Amniotic epithelial cell (primary cell): ENCODE measurements at regions not wholly inside any gene's neighbourhood (a gene's known extent, or its start where the extent isn't known, plus 50 kb on each side); places are given as distances from the start of the nearest gene placed in this dataset.

Experiments
- DNase-seq: peaks from one replicate; pipeline ENCODE4 v3.0.0-alpha.2; 2010; ENCODE audit warnings: low read depth

DNA sequence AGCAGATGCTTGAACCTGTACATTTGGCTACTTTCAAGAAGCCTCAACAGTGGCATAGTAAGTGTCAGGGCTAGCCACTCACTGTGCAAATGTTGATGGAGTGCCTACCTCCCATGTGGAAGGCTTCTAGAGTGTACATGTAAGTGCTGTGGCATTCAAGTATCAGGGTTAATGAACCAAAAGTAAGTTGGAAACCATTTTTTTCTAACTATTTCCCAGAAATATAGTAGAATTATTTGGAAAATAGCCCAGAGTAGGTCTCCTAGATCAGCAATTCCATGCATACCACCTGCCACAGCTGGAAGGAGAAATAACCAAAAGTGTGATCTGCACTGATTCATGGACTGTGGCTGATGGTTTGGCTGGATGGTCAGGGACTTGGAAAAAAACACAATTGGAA is 53.3 kb downstream of the FOXD1 start:
- DNase-seq = no peak

DNA sequence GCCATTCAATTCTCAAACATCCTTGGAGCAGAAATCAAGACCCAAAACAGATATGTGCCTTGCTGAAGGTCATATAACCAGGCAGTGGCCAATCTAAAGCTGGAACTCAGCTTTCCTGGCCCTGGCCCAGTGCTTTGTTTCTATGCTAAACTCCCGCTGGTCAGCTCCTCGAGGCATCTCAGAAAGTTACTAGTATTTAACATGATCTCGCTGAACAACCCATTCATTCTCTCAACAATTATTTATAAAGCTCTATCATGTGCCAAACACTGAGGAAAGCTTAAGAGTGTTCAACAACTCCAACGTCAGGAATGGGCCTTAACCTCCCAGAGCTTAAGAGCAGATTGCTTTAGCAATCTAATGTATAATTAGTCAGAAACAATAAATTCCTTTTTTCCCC is 54.0 kb downstream of the FOXD1 start:
- no peak for DNase-seq

DNA sequence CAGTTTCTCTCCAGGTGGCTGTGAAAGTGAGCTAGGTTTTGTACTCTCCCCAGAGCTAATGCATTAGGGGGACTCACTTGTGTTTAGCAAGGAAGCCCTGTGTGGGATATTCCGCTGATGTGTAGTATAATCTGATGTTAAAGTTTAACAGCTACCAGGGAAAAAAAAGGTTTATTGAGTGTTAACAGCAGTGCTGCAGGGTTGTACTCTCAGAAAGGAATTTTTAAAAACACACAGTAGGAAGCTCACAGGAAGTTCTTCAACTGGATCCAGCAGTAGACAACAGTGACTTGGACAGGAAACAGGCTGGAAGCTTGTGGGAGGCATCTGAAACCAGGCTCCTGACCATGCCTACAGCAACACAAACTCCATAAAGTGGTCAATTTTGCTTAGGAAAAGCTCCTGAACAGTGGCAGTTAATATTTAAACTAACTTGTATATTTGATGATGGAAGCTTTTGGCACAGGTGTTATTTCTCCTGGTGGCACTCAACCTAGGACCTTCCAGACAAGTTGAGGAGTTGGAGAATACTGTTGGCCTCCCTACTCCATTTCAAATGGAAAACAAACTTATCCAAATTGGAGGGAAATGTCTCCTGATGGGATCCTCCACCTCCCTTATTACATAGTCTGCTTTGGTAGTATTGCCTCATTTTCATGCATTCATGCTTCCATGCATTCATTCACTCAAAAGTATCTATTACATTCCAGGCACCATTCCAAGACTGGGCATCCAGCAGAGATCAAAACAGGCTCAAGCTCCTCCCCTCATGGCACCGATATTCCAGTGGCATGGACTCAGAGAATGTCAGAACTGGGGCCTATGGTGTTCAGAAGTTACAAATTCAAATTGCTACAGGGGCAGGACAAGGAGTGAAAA is 54.7 kb downstream of the FOXD1 start:
- no peak for DNase-seq

DNA sequence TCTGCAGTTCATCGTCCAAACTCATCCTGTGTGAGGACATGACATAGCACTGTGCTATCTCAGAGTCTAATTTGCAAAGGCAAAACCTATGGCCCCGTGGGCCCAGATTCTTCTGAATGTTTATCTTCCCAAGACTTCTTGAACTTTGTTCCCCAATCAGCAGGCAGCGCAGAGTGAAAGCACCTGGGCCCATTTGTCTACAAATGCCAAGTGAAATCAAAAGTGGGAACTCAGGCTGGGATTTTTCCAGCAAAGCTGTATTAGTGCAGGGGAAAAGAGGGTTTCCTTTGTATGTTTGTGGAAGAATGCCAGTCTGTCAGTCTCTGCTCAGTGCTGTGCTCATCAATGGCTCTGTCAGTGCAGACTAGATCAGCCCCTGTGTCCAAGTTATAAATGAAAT is 55.8 kb downstream of the FOXD1 start:
- DNase-seq = no peak

DNA sequence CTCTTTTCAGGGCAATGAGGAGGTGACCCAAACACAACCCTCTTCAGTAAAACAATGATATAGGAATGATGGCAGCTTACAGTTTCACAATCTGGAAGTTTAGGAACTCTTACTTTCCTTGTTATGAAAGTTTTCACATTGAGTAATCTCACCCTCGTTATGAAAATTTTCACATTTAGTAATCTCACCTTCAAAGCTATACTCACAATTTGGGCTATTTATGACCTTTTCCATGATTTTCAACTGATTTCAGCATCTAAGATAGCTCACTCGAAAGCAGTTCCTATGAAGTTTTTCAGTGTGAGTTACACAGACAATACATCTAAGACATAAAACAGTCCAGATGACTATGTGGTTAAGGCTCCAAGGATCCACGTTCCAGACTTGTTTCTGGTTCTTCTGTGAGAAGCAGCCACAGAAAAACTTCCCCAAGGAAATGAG is 57.1 kb downstream of the FOXD1 start:
- peak; percentile 91 for DNase-seq

DNA sequence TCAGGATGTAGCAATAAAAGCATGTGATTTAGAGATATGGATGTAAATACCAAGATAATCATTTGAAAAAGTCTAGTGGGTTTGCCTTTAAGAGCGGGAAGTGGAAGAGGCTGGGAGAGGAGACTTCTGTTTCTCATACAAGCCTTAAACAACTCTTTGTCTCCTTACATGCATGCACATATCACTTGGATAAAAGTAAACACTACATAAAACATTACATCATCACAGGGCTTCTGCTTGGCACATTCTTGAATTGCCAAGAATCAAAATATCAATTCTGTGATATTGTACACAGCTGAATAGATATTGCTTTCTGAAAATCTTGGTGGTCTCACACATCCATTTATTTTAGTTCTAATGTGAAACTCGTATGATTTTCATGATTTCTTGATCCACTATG is 57.6 kb downstream of the FOXD1 start:
- DNase-seq = peak; percentile 50

DNA sequence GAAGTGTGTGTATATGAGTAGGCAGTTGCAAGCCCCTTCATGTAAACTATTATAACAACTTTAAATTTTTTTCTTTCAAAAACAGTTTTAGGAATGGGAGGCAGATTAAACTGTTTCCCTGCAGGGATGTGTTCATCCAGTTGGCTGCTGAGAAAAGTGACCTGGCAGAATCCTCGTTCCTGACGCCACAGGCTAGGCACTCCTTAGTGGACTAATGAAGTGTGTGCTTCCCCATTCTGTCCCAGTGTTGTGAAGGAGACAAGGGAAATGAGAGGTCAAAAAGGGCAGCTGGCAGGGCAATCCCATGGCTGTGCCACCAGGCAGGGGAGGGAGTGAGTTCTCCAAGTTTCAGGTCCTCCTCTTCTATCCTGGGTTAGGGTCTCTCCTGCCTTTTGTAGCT is 59.8 kb downstream of the FOXD1 start:
- DNase-seq = no peak

DNA sequence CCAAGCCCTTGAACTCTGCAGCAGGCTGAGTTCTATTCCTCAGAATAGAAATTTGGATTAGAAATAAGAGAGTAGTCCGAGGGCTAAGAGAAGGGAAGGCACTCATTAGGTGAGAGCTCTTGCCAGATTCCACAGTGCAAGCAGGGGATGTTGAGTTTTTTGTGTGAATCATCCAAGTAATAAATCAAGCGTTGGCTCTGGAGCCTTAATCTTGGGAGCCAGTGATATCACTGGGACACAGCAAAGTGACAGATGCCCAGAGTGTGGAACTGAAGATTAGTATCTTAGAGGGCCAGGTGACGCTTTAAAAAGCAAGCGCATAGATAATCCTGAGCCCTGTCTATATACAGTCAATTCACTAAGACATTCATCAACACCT is 60.3 kb downstream of the FOXD1 start:
- peak; percentile 39 for DNase-seq

DNA sequence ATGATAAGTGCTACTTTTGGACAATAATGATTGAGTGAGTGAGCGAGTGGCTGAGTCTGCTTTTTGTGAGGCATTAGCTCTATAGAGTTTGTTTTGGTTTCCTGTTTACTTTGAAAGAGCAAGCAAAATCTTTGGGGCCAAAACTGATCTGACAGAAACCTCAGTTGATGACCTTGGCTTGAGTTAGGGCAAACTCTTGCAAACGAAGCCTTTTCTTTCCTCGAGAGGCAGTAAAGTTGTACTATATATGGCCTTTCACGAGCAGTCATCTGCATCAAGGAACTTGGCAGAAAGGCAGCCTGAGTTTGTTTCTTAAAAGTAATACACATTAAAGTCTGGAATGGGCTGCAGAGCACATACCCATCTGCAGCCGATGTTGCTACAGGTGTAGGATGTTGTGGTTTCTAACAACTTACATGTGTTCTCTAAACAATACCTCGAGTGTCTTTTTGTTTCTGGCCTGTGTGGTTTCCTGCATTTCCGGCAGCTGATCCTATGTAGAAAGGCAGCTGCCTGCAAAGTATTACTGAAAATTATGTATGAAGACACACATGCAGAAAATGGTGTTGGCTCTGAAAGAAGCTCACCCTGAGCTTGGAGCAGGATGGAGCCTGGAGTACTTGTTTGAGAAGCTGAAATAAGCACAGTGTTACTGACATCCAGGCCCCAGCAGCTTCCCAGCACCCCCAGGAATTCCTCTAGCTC is 60.8 kb downstream of the FOXD1 start:
- DNase-seq = no peak

DNA sequence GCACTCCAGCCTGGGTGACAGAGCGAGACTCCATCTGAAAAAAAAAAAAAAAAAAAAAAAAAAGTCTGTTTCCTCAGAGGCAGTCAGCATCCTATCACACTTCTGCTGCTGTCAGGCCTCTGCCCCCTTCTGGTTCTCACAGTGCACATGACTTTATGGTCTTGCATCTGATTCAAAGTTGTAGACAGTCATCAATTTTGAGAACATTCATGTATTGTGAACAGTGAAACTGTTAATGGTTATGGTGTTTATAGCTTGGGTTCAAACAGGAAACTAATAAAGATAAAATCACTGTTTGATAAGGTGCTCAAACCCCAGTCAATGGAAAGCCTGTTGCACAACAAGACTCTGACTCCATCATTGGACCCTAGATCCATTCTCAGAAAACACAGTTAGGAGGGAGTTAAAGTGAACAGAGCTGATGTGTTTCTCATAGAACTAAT is 61.4 kb downstream of the FOXD1 start:
- no peak for DNase-seq

DNA sequence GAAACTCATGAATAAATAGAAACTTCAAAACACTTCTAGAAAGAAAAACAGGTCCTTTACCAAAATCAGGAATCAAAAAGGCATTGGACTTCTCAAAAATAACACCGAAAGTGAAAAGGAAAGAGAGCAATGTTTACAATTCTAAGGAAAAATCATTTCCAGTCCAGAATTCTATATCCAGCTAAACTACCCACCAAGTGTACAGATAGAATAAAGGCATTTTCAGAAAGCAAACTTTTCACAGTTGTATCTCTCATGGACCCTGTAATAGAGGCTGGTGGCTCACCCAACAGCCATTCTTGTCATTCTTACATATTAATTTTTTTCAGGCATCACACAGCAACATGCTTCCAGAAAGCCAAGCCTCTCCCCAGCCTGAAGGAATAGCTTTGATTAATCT is 63.7 kb downstream of the FOXD1 start:
- no peak for DNase-seq

DNA sequence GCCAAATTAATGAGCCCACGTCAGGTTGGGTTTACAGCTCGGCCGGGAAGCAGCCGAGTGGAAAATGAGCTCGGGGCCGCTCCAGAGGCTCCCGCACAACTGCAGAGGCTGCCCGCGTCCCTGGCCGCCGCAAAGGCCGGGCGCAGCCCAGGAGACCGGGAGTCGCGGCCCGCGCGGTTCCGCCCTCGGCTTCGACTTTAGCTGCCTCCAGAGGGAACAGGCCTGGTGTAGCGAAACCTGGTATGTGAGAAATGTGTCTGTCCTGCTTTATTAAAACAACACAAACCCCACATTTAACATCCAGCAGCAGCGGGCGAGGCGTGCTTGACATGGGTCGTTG is 66.2 kb downstream of the FOXD1 start:
- no peak for DNase-seq

DNA sequence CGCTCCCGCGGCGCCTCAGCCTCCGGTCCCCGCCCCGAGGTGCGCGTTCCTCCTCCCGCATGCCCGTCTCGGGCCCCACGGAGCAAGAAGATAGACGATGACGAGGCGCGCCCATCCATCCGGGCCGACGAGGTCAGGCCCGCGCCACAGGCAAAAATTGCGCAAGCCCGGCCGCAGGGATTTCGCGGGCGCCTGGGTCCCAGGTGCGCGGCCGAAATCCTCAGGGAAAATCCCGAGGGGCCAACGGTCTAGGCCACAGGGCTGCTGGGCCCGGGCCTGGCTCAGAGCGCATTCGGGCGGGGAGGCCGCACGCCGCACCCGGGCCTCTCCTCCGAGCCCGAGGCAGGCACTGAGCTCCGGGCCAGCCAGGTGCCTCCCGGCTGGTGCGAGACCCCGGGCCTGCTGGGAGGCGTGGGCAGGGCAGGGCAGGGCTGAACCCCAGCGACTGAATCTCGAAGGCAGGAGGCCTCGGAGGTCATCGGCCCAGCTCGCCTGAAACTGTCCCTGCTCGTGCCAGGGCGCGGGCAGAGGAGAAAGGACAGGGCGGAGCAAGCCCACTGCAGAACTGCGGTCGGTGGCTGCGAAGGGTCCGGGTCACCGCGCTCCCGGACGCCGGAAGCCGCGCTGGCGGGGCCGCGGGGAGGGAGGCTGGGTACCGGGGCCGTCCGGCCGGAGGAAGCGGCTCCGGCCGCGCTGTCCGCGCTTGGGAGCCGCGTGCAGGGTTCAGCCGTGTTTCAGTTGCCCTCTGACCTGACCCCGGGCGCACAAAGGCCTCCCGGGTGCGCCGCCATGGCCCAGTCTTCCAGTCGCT is 66.8 kb downstream of the FOXD1 start:
- DNase-seq = no peak

DNA sequence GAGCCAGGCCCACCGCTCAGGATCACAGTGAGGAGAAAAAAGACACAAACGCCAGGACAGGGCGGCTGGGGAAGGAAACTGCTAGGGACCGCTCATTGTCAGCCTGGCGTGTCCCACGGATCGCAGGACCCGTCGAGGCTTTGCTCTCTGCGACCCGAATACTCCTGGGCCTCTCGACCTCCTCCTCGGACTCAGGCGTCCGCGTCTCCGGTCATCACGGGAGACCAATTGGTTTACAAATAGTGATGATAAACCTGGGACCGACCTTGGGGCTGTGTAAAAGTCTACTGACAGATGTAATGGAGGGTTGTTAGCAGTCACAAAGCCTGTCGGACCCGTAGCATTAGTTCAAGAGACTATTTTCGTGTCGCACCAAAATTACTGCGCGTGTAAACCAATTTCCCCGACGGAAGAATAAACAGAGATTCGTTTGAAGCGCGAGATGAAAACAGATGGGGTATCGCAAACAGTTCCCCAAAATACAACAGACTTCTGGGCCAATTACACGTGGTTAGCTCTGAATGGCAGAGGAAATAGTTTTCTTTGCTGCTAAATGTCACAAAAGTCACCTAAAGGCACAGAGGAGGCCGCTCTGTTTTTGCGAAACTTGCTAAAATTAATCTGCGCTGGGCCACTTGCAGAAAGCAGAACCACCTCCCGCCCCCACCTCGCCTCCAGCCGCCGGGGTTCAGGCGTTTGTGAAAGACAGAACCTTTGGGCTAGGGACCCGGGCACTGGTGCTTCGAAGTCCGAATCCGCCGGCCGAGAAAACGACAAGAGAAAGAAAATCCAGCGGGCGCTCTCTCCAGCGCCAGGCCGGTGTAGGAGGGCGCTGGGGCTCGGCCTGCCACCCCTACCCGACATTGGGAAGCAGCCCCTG is 67.6 kb downstream of the FOXD1 start:
- no peak for DNase-seq

DNA sequence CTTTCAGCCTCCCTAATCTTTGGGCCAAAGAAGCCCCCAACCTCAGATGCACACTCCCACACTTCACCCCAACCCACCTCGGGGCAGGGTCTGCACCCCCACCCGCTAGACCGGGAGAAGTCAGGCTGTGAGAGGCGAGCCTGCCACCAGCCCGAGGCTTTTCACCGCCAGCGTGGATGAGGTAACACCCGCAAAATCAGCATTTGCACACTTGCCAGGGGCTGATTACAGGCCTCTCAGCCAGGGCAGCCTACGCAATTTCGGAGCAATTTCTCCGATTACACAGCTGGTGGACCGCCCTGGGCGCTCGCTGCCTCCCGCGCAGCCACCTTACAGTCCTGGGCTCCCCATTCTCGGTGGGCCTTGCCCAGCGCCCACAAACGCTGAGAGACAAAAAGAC is 68.5 kb downstream of the FOXD1 start:
- no peak for DNase-seq

DNA sequence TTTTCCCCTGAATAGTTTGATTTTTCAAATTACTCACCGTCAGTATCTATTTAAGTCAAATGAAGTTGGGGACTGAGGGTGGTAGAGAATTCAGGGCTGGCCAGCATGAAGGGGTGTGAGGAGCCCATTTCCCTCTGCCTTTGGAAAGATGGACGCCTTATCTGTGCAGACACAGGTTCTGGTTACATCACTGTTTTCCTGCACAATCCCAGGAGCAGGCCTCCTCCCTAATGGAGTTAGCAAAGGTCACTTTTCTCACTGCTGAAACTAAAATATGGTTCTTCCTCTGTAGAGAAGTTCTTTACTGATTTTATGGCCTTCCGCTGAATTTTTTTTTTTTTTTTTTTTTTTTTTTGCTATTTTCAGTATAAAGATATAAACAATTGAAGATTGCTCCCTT is 69.1 kb downstream of the FOXD1 start:
- DNase-seq = no peak

DNA sequence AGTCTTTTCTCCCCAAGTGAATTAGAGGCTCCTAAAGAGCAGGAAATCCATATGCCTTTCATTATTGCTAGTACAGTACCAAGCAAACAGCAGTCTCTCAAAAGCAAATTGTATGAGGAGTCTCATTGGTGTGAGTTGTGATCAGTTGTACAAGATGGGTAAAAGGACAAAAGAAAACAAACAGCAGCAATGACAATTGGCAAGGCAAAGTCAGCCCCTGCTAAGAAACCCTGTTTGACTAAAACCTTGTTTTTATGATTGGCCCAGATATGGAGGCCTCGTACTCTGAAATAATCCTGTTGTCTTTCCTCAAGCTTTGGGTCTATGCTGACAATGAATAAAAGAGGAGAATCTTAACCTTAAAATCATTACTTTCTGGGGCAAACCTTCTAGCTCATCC is 69.8 kb downstream of the FOXD1 start:
- no peak for DNase-seq

DNA sequence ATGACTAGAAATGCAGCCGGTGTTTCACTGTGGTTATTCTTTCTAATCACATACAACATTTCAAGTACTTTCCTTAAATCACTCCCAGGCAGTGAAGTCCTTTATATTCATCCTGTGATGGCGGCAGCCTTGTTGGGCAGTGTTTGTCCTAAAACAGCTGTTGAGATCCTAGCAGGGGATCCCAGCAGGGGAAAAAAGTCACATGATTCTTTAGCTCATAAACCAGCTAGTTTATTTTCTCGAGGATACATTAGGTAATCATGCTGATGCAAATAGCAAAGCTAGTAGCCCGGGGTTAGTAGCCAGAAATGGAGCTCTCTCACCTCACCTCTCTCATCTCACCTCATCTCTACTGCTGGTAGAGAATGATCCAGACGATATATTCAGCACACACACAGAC is 70.5 kb downstream of the FOXD1 start:
- DNase-seq = no peak

DNA sequence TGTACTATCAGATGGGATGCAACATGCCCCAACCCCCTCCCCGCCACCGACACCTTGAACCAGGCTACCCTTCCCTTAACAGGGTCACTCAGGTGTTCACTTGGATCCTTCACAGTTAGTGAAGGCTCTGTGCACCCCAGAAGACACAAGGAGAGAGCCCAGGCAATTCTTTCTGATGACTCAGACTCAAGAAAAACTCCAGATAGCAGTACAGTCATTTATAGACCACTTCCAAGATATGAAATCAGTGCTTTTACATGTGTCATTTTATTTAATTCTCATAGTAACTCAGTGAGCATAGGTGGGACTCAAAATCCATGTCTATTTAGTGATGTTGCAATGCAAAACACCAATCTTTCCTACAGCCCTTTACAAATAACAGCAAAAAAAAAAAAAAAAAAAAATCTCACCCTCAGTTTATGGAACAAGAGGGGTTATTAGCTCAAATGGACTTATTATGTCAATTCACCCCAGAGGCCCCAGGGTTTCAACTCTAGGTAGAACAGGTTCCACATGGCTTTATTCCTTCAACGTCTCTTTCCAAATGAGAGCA is 71.9 kb downstream of the FOXD1 start:
- DNase-seq = peak; percentile 76

DNA sequence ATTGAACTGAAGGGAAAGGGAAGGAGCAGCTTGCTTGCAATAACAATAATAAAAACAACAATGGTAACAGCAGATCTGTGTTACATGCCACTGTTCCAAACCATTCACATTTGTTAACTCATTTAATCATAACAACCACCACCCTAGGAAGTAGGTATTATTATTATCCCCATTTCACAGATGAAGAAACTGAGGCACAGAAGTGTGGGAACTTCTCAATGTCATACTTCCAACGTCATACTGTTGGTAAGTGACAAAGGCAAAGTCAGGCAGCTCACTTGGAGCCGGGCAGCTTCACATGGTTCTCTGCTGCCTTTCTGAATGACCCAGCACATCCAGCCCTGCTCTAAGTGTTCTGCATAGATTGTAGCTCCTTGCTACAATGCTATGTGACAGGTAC is 72.6 kb downstream of the FOXD1 start:
- no peak for DNase-seq

DNA sequence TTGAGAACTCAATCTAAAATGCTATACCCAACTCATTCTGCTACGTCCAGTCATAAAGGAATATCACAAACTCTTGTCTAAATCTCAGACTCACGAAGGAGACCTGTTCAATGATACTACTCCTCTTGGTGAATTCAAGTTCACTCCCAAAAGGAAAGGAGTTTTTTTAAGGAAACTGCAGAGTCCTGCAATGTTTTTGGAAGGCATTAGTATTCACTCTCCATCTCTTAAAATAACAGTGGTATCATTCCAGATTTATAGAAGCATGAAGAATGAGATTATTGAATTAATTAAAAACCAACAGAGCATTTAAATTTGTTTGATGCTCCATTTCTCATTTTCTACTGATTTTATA is 73.4 kb downstream of the FOXD1 start:
- no peak for DNase-seq
